Osteocyte (in vitro differentiated cells): ENCODE measurements at regions not wholly inside any gene's neighbourhood (a gene's known extent, or its start where the extent isn't known, plus 50 kb on each side); places are given as distances from the start of the nearest gene placed in this dataset.

Source experiments
- DNase-seq: peaks from one replicate; pipeline ENCODE4 v3.0.0; 2021; ENCODE audit warnings: mixed read lengths; ENCODE audit not compliant: unreplicated experiment; ENCODE audit errors: extremely low spot score
- H3K27ac Mint-ChIP-seq: one replicate; pipeline ENCODE4 v1.8.0; 2021; ENCODE audit warnings: mild to moderate bottlenecking, mixed read lengths; ENCODE audit not compliant: unreplicated experiment
- H3K27me3 Mint-ChIP-seq: one replicate; pipeline ENCODE4 v1.8.0; 2021; ENCODE audit warnings: mixed read lengths; ENCODE audit not compliant: unreplicated experiment
- H3K36me3 Mint-ChIP-seq: one replicate; pipeline ENCODE4 v1.8.0; 2021; ENCODE audit warnings: mixed read lengths; ENCODE audit not compliant: unreplicated experiment
- H3K4me1 Mint-ChIP-seq: one replicate; pipeline ENCODE4 v1.8.0; 2021; ENCODE audit warnings: mixed read lengths; ENCODE audit not compliant: unreplicated experiment
- H3K4me3 Mint-ChIP-seq: one replicate; pipeline ENCODE4 v1.8.0; 2021; ENCODE audit warnings: mild to moderate bottlenecking, moderate library complexity, mixed read lengths; ENCODE audit not compliant: unreplicated experiment
- H3K9me3 Mint-ChIP-seq: one replicate; pipeline ENCODE4 v1.8.0; 2021; ENCODE audit warnings: mixed read lengths; ENCODE audit not compliant: unreplicated experiment
- CTCF ChIP-seq: fragments of 200-600 bp; sonication (generic); IDR thresholded peaks from 2 replicates; pipeline ENCODE4 v1.5.0; 2021; ENCODE audit warnings: antibody characterized with exemption, mild to moderate bottlenecking, moderate library complexity

GRCh38 chr3:67774676-67775075, 120.3 kb upstream of the SUCLG2 start:
- peaks cover 17% of the 10 kb centered on the region for H3K9me3 Mint-ChIP-seq
- H3K4me3 Mint-ChIP-seq = no peak overlapping the region
- no peak for DNase-seq
- peaks cover 16% of the 10 kb centered on the region for H3K4me1 Mint-ChIP-seq
- no peaks in the 10 kb centered on the region for H3K36me3 Mint-ChIP-seq
- no peak for TF ChIP-seq CTCF
- H3K27me3 Mint-ChIP-seq = no peaks in the 10 kb centered on the region
- no peak overlapping the region for H3K27ac Mint-ChIP-seq

- no peaks in the 10 kb centered on the region for H3K4me1 Mint-ChIP-seq
- no peaks in the 10 kb centered on the region for H3K27me3 Mint-ChIP-seq
- DNase-seq = no peak
- TF ChIP-seq CTCF = no peak
- peaks cover 23% of the 10 kb centered on the region for H3K9me3 Mint-ChIP-seq
- no peak overlapping the region for H3K4me3 Mint-ChIP-seq
- H3K36me3 Mint-ChIP-seq = no peaks in the 10 kb centered on the region
- no peak overlapping the region for H3K27ac Mint-ChIP-seq
Measured at GRCh38 chr3:67765575-67765974, 111.2 kb upstream of the SUCLG2 start.

GRCh38 chr3:67745296-67745695, 90.9 kb upstream of the SUCLG2 start:
- DNase-seq = no peak
- no peak overlapping the region for H3K4me3 Mint-ChIP-seq
- H3K9me3 Mint-ChIP-seq = peaks cover 19% of the 10 kb centered on the region
- no peak overlapping the region for H3K27ac Mint-ChIP-seq
- TF ChIP-seq CTCF = no peak
- H3K36me3 Mint-ChIP-seq = no peaks in the 10 kb centered on the region
- H3K27me3 Mint-ChIP-seq = no peaks in the 10 kb centered on the region
- no peaks in the 10 kb centered on the region for H3K4me1 Mint-ChIP-seq

GRCh38 chr3:67744699-67745098, 90.3 kb upstream of the SUCLG2 start:
- no peak for TF ChIP-seq CTCF
- Mint-ChIP-seq H3K4me3 (no peak overlapping the region), H3K4me1 (peaks cover 2% of the 10 kb centered on the region), H3K27ac (no peak overlapping the region), H3K9me3 (peaks cover 19% of the 10 kb centered on the region), H3K36me3 (no peaks in the 10 kb centered on the region), H3K27me3 (no peaks in the 10 kb centered on the region)
- no peak for DNase-seq

- Mint-ChIP-seq H3K4me1 (peaks cover 2% of the 10 kb centered on the region), H3K4me3 (no peak overlapping the region)
Measured at GRCh38 chr3:67739851-67740250, 85.4 kb upstream of the SUCLG2 start.

More at GRCh38 chr3:67739851-67740250, 85.4 kb upstream of the SUCLG2 start:
- Mint-ChIP-seq H3K27me3 (no peaks in the 10 kb centered on the region), H3K27ac (no peak overlapping the region), H3K36me3 (no peaks in the 10 kb centered on the region), H3K9me3 (peaks cover 19% of the 10 kb centered on the region)
- no peak for DNase-seq
- no peak for TF ChIP-seq CTCF
